Loucy (cell line): ENCODE measurements at regions not wholly inside any gene's neighbourhood (a gene's known extent, or its start where the extent isn't known, plus 50 kb on each side); places are given as distances from the start of the nearest gene placed in this dataset.

Experiments used
- CTCF ChIP-seq: fragments of 200-600 bp; sonication (generic); conservative IDR thresholded peaks from 2 replicates; pipeline ENCODE4 v1.5.1; 2014; ENCODE audit warnings: mild to moderate bottlenecking, antibody characterized with exemption, low read length
- EZH2phosphoT487 ChIP-seq: fragments of 200-600 bp; IDR thresholded peaks from 2 replicates; pipeline ENCODE4 v1.6.1; 2018; ENCODE audit warnings: antibody characterized with exemption, mild to moderate bottlenecking, moderate library complexity, borderline replicate concordance

- TF ChIP-seq CTCF, result no peak
- TF ChIP-seq EZH2phosphoT487, result no peak
Observed at GRCh38 chr17:52979921-52980320, 821.4 kb upstream of the CA10 start.
